ENCODE measurements at regions not wholly inside any gene's neighbourhood (a gene's known extent, or its start where the extent isn't known, plus 50 kb on each side); places are given as distances from the start of the nearest gene placed in this dataset.
A peak's percentile ranks its signal among the peaks of the same experiment; 100 is the strongest.

GRCh38 chr12:43294916-43295315 is 257.1 kb downstream of the ADAMTS20 start:
- DNase-seq (ENCODE audit: low spot score): no peak

GRCh38 chr12:43294147-43294546 is 257.9 kb downstream of the ADAMTS20 start:
- DNase-seq (ENCODE audit: low spot score): no peak

GRCh38 chr12:43293396-43293795 is 258.6 kb downstream of the ADAMTS20 start:
- no peak for DNase-seq (ENCODE audit: low spot score)

DNA sequence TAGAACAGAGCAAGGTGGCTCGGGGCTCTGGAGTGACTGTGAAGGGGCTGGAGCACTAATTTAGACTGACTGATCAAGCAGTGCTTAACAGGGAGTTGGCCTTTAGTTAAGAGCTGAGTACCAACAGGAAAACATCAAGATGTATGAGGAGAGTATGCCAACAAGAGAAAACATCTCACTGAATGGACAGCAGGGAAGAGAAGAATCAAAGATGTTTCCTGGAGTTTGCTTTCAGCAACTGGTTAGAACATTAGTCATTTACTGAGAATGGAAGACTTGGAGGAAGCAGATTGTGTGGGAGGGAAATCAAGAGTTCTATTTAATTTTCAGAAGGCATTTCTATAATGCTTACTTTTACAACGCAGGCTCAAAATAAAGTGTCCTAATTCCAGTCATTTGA is 259.3 kb downstream of the ADAMTS20 start:
- DNase-seq (ENCODE audit: low spot score): no peak

- peak; percentile 54 for DNase-seq (ENCODE audit: low spot score)
These were observed 260.5 kb downstream of the ADAMTS20 start for GRCh38 chr12:43291516-43291915.

GRCh38 chr12:43290836-43291235 is 261.2 kb downstream of the ADAMTS20 start:
- DNase-seq (ENCODE audit: low spot score): no peak

DNA sequence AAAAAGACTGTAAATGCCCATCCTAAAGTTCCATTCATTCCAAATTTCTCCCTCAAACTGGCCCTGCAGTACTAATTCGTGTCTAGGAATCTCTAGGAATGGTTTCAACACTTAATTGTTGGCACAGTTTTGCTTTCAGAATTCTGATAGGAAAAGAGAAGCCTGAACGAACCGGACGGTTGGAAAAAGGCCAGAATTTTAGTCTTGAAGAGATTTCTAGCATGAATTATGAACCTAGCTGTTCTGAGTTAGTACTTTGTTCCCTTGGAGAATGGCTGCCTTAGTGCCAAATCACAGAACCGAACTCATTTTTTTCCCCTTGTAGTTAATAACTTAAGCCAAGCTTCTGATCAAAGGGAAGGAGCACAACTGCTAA is 262.6 kb downstream of the ADAMTS20 start:
- no peak for DNase-seq (ENCODE audit: low spot score)

GRCh38 chr12:43288671-43289425 is 263.2 kb downstream of the ADAMTS20 start:
- no peak for DNase-seq (ENCODE audit: low spot score)

GRCh38 chr12:43287706-43288383 is 264.2 kb downstream of the ADAMTS20 start:
- DNase-seq (ENCODE audit: low spot score): no peak

GRCh38 chr12:43286986-43287385 is 265.0 kb downstream of the ADAMTS20 start:
- no peak for DNase-seq (ENCODE audit: low spot score)

- no peak for DNase-seq (ENCODE audit: low spot score)
These were observed 266.8 kb downstream of the ADAMTS20 start for GRCh38 chr12:43285159-43285598.

DNA sequence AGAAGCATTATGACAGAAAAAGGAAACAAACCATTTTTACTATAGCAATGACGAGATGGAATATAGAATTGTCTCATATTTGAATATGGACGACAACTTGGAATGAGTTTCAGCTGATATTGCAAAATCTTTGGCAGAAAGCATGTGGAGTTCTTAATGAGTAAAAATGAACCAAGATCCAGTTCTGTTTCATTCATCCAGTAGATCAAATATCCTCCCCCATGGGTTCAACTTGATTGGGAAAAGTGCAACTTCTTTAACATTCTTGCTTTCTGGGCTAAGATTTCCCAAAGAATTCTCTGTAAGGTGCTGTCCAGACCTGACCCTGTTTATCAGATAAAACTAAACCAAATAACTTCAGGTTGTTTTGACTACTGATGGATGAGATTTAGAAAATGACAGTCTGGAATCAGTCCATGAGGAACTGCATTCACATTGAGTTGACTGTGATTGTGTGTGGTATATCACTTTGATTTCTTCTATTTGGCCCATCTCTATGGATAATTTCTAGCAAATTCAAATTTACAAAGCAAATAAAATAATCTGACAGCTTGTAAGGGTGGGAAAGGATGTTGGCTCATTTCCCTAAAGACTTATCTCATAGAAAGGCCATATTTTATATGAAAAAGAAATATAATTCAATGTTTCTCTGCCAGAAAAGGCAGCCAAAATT is 267.4 kb downstream of the ADAMTS20 start:
- no peak for DNase-seq (ENCODE audit: low spot score)

DNA sequence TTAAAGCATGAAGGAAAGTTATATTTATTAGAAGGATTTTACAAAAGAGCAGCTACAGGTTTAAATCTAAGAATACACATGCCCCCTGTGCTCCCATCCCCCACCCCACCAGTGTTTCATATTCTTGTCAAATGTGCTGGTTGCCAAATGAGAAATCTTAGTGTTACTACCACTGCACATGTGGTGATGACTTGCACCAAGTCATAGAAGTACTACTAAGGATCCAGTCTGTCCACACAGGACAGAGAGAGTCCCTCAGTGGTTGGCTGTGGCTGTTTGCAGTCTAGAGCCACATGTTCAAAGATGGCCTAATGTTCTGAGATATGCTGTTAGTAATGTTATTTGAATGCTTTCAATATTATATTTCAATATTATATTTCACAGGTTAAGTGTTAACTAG is 268.8 kb downstream of the ADAMTS20 start:
- no peak for DNase-seq (ENCODE audit: low spot score)

- peak; percentile 31 for DNase-seq (ENCODE audit: low spot score)
These were observed 269.9 kb downstream of the ADAMTS20 start for GRCh38 chr12:43282106-43282505.

DNA sequence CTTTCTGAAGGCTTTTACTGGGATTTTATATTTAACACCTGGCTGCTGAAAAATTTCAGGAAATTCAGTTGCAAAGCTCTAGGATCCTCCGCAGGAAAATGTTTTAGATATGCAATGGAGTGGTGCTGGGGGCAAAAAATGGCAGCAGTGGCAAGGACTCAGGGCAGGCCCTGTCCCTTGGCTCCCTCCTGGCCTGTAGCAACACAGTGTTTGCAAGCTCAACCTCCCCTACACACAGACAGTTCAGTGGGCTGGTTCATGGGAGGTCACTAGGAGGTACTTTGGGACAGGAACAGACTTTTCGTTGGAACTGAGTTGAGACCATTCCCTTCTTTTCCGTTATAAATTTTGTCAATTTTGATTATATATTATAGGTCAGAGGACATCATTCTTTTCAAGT is 270.4 kb downstream of the ADAMTS20 start:
- DNase-seq (ENCODE audit: low spot score): no peak

- no peak for DNase-seq (ENCODE audit: low spot score)
These were observed 273.5 kb downstream of the ADAMTS20 start for GRCh38 chr12:43278541-43278832.

- DNase-seq (ENCODE audit: low spot score): no peak
These were observed 274.1 kb downstream of the ADAMTS20 start for GRCh38 chr12:43277651-43278540.

DNA sequence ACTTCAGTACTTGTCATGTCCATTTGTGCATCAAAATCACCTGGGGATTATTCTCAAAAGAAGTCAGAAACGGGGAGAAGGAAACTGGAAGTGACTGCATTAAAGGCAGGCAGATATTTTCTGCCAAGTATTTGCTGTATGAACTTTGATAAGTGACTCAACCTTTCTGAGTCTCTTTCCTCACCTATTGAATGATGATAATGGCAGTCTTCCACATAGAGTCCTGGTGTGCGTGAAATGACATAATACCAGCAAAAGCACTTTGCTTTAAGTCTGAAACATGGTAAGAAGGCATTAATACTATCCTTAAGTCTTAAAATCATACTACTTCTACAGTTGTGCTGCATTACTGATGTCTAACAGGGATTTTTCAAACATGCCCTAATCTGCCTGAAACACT is 278.5 kb downstream of the ADAMTS20 start:
- DNase-seq (ENCODE audit: low spot score): no peak

DNA sequence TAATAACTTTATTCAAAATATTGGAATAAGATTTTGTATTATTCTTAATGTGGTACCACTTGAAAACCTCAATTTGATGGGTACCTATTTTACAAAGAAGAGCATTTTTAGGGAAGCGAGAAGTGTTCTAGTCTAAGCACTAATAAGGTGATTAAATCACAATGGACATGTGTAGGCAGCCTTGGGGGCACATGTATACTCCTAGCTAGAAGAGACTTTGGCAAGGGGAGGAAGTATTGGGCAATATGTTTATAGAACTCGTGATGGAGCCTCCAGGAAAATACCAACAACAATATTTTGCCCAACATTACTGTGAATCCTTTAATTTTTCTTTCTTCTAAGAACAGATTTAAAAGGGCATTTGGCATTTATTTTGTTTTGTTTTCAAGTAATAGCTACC is 280.3 kb downstream of the ADAMTS20 start:
- DNase-seq (ENCODE audit: low spot score): no peak

GRCh38 chr12:43267818-43268217 is 284.2 kb downstream of the ADAMTS20 start:
- no peak for DNase-seq (ENCODE audit: low spot score)

DNA sequence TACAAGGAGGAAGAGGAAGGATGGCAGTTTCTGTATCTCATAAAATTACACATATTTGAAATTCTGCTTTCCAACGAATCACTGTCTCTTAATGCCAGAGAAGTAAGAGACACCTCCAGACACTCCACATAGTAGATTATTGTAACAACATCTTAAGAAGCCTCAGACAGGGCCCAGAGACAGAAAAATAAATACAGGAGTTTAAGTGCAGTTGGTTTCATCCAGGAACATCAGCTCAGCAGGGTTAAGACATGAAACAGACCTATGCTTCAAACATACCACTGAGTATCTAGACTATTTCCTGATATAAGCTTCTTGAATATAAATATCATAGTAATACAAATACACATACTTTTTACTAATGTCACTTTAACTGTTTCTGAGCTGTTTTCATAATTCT is 290.3 kb downstream of the ADAMTS20 start:
- no peak for DNase-seq (ENCODE audit: low spot score)

GRCh38 chr12:43255522-43256111 is 296.4 kb downstream of the ADAMTS20 start:
- no peak for DNase-seq (ENCODE audit: low spot score)
